GM08714 (cell line): ENCODE measurements at regions not wholly inside any gene's neighbourhood (a gene's known extent, or its start where the extent isn't known, plus 50 kb on each side); places are given as distances from the start of the nearest gene placed in this dataset.

Experiments
- H3K4me3 ChIP-seq: fragments of 200-500 bp; sonication (Bioruptor generic); 2 replicates; pipeline ENCODE4 v1.5.1; 2014; ENCODE audit warnings: mild to moderate bottlenecking, low read length, inconsistent platforms
- ZNF274 ChIP-seq: IDR thresholded peaks from 2 replicates; pipeline ENCODE4 v1.6.1; 2012; ENCODE audit warnings: mild to moderate bottlenecking, low read depth, low read length

DNA sequence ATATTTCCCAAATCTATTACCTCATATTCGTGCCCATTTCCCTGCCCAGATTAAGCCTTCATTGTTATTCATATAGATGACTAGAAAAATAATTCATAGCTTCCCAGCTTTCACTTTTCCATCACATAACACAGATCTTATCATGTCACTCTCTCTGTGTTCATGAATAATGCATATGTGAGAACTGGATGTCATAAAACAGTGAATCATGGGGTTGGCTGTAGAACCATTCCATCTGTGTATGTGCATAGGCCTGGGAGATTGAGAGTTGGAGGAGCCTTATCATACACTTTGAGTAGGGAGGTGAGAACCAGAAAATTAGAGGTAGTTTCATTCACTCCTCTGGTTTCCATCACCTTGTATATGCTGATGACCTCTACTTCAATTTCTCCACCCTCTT, 73.9 kb upstream of the RANBP6 start:
- no peak overlapping the region for H3K4me3 ChIP-seq
- no peak for TF ChIP-seq ZNF274

DNA sequence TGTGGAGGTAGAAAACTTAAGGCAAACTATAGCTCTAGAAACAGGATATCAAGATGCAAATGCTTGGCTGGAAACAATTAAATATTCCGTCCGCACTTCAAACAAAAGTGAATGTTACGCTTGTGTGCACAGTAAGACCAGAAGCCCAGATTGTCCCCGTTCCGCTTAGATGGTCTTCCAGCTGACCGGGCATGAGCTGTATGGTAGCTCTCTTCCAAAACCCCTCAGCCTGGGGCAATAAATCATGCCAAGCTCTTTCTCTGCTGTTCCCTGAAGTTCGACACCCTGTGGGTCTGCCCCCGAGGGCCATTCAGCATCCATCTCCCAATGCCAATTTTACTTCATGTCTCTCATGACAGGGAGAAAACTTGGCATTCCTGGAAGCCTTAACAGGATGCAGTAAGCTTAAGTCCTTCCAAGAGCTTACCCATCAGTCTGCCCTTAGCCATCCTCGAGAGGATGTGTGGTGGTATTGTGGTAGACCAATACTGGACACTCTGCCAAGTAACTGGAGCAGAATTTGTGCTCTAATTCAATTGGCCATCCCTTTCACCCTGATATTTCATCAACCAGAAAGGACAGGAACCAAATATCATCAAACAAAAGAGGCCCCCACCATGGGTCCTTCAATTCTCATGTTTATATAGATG, 70.7 kb upstream of the RANBP6 start:
- no peak for TF ChIP-seq ZNF274
- H3K4me3 ChIP-seq, result no peak overlapping the region

DNA sequence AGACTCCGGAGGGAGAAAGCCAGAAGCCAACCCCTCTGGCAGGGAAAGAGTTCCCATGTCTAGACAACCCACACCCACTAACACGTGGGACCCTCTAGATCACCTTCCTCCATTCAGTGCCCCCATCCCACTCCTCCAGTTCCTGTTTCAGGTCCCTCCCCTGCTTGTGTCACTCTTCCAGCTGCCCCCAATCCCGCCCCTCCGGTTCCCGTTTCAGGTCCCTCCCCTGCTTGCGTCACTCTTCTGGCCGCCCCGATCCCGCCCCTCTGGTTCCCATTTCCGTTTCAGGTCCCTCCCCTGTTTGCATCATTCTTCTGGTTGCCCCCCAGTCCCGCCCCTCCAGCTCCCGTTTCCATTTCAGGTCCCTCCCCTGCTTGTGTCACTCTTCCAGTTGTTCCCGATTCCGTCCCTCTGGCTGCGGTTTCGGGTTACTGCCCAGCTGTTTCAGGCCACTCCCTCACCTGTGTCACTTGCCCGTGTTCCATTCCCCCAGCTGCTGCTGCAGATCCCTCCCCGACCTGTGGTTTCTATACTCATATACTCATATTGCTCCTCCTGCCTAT, 64.8 kb upstream of the RANBP6 start:
- no peak for TF ChIP-seq ZNF274
- peak overlapping the region; percentile 50; the same call in 1 of the 2 replicates for H3K4me3 ChIP-seq

DNA sequence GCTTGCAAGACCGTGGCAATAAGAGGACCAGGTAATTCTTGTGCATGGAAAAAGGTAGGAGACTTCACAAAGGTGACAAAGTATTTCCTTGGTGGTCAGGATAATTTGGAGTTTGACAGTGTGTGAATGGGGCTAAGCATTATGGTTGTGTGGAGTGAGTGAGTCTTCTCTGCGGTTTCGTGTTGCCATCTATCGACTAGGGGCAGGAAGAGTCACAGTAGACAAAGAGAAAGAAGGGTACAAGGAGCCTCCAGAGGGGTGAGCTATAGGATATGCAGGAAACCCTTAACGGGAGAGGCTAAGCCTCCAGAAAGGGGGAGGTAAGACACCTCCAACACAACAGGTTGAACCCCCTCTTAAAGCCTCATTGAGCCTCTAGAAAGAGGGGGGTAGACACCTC, 64.0 kb upstream of the RANBP6 start:
- TF ChIP-seq ZNF274, result no peak
- H3K4me3 ChIP-seq, result no peak overlapping the region

DNA sequence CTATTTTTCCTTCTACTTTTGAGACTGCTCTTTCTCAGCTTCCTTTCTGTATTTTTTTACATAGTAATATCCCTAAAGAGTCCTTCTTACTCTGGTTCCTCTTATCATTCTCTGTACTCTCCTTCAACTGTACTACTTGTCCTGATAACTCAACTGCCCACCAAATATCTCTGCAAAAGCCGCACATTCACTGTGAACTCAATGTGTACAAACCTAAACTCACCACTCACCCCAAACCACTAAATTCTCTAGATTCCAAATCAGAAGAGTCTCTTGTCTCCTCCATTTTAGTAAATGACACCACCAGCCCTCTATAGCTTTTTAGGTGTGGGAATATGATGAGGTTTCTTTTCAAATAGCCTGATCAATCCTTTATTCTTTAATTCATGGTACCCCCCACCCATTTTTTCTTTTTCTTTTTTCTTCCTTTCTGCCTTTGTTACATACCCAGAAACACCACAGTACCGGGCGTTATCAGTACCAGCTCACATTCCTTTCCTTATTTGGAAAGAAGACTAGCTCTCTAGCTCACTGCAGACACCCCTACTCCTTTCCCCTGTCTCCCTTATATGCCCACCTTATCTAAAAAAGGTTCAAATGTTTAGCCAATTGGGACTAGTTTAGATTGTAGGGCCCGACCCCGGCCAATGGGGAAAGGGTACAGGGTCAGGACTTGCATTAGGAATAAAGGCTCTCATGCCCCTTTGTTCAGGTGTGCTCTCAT, 63.1 kb upstream of the RANBP6 start:
- no peak overlapping the region for H3K4me3 ChIP-seq
- TF ChIP-seq ZNF274, result no peak

DNA sequence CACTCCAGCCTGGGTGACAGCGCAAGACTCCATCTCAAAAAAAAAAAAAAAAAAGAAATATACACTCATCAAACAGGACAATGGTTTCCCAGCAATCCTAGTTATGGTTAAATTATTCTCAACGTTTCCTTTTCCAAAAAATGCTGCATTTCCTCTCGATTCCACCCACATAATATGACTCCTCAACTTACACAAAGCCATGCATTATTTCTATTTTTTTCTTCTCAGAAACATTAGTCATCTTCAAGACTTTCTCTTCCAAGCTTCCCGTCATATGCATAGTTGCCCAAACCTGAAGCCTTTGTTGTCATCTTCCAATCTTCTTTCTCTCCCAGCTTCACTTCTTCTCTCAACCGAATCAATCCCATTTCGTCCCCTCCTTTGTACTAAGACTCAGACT, 61.4 kb upstream of the RANBP6 start:
- H3K4me3 ChIP-seq, result no peak overlapping the region
- TF ChIP-seq ZNF274, result no peak

DNA sequence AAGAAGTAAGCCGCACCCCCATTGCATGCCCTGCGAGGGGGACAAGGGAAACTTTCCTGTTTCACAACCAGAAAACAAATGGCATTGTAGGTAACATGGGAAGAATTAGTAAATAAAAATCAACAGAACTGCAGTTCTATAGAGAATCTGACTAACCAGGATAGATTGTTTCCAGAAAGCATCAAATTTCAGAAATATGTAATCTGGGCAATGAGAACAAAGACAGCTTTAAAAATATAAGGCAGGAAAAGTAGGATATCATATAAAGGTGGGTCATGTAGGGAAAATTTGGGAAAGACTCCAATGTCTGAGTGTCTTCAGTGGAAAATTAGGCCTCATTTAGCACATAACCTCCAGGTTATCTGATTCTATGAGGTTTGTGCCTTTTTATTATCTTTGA, 58.3 kb upstream of the RANBP6 start:
- no peak for TF ChIP-seq ZNF274

DNA sequence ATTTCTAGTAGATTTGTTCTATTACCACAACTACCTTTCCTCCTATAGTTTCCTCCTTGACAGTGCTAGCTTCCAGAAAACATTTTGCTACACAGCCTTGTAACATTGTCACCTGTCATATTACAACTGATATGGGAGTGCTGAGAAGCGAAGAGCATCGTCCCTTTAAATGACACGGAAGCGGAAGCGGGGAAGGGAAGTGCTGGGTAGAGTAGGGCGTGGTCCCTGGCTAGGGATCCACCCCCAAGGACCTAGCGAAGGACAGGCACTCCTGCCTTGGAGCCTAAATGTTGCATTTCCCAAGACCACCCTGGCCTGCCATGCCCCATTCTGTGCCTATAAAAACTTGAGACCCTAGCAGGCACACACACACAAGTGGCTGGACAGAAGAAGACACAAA, 57.4 kb upstream of the RANBP6 start:
- no peak overlapping the region for H3K4me3 ChIP-seq
- TF ChIP-seq ZNF274, result no peak

More for the DNA sequence above, 58.3 kb upstream of the RANBP6 start:
- no peak overlapping the region for H3K4me3 ChIP-seq

DNA sequence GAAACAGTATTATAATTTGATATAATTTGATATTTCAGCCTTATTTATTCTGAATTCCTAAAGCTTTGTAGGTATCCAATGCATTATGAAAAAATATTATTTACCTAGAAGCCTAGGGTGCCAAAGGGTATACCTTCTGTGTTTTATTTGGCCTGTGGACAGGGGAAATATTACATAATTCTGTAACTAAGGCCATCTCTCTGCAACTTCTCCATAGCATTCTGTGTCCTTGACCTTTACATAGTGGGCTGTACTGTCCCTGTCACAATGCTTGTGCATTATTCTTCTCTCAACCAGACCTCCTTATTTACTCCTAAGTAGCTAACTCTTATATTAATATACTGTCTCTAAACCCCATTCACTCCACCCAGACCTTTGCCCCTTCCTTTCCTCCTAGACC, 57.0 kb upstream of the RANBP6 start:
- no peak for TF ChIP-seq ZNF274

DNA sequence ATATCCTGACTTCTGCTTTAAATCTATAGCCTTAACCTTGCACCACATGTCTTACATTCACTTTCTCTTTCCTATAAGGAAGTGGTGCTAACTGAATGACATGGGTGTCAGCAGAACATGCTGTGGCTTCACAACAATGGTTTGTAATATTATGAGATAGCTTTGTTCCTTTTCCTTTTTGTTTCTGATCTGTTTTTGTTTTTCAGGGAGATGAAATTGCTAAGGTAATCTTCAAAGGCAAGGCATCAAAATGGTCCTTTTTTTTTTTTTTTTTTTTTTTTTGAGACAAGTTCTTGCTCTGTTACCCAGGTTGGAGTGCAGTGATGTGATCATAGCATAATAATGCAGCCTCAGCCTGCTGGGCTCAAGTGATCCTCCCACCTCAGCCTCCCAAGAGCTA, 53.6 kb upstream of the RANBP6 start:
- TF ChIP-seq ZNF274, result no peak
- peak overlapping the region; percentile 15; the same call in 1 of the 2 replicates for H3K4me3 ChIP-seq

More for the DNA sequence above, 57.0 kb upstream of the RANBP6 start:
- no peak overlapping the region for H3K4me3 ChIP-seq

DNA sequence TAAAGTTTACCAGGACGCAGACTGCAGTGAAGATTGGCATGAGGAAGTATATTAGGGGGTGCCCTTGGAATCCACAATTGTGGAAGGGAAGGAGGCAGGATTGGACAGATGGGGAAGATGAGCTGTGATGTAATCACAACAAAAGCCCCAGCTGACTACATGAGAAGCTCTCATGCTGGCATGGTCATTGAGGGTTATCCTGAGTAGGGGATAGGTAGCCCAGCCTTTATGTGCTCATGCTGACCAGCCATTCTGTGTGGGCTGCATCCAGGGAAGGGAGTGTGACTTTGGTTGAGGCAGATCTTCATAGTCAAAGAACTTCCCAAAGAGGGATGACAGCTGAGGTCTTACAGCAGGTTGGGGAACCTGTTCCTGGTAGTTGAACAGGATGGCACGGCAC, 52.0 kb upstream of the RANBP6 start:
- H3K4me3 ChIP-seq, result no peak overlapping the region
- no peak for TF ChIP-seq ZNF274
